C4-2B (cell line): ENCODE measurements at regions not wholly inside any gene's neighbourhood (a gene's known extent, or its start where the extent isn't known, plus 50 kb on each side); places are given as distances from the start of the nearest gene placed in this dataset.

ENCODE experiments used
- ZFX ChIP-seq: fragments of 450-650 bp; IDR thresholded peaks from 2 replicates; pipeline ENCODE4 v1.6.1; 2017
- TF ChIP-seq, protein P1 (sequence below): fragments of 450-650 bp; conservative IDR thresholded peaks from 2 replicates; pipeline ENCODE4 v1.5.1; 2017; ENCODE audit warnings: mild to moderate bottlenecking

DNA sequence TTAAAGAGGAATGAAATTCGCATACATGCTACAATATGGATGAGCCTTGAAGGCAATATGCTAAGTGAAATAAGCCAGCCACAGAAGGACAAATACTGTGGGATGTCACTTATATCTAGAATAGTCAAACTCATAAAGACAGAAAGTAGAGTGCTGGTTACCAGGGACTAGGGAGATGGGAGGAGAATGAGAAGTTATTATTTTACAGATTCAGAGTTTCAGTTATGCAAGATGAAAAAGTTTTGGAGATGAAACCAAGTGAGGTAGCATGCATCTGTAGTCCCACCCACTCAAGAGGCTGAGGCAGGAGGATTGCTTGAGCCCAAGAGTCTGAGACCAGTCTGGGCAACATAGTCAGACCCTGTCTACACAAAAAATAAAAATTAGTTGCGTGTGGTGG, 82.5 kb upstream of the ARID1B start:
- TF ChIP-seq, protein P1, sequence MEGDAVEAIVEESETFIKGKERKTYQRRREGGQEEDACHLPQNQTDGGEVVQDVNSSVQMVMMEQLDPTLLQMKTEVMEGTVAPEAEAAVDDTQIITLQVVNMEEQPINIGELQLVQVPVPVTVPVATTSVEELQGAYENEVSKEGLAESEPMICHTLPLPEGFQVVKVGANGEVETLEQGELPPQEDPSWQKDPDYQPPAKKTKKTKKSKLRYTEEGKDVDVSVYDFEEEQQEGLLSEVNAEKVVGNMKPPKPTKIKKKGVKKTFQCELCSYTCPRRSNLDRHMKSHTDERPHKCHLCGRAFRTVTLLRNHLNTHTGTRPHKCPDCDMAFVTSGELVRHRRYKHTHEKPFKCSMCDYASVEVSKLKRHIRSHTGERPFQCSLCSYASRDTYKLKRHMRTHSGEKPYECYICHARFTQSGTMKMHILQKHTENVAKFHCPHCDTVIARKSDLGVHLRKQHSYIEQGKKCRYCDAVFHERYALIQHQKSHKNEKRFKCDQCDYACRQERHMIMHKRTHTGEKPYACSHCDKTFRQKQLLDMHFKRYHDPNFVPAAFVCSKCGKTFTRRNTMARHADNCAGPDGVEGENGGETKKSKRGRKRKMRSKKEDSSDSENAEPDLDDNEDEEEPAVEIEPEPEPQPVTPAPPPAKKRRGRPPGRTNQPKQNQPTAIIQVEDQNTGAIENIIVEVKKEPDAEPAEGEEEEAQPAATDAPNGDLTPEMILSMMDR = no peak
- no peak for TF ChIP-seq ZFX
